GM23338 (cell line): ENCODE measurements at regions not wholly inside any gene's neighbourhood (a gene's known extent, or its start where the extent isn't known, plus 50 kb on each side); places are given as distances from the start of the nearest gene placed in this dataset.

Source experiments
- ATAC-seq: fragments of 200-7000 bp; cut with Tn5 transposase; 3 replicates; pipeline ENCODE4 v1.9.1; 2020
- DNase-seq: peaks from one replicate; pipeline ENCODE4 v3.0.0-alpha.2; 2015; ENCODE audit warnings: low spot score
- H2AFZ ChIP-seq: fragments of 200-600 bp; sonication (generic); 2 replicates; pipeline ENCODE4 v1.8.0; 2016; ENCODE audit warnings: antibody characterized with exemption, mild to moderate bottlenecking, moderate library complexity
- H3F3A ChIP-seq: fragments of 200-600 bp; sonication (generic); replicated peaks from 2 replicates; pipeline ENCODE4 v1.8.0; 2017; ENCODE audit warnings: antibody characterized with exemption, mixed run types, low read depth
- H3K27ac ChIP-seq: fragments of 200-600 bp; sonication (generic); 2 replicates; pipeline ENCODE4 v1.6.1; 2016; ENCODE audit warnings: low read depth
- H3K27me3 ChIP-seq: fragments of 200-600 bp; sonication (generic); 2 replicates; pipeline ENCODE4 v1.8.0; 2016; ENCODE audit warnings: mild to moderate bottlenecking, mixed run types, moderate library complexity; ENCODE audit not compliant: insufficient read depth
- H3K36me3 ChIP-seq: fragments of 200-600 bp; sonication (generic); 2 replicates; pipeline ENCODE4 v1.8.0; 2016; ENCODE audit warnings: mild to moderate bottlenecking; ENCODE audit not compliant: insufficient read depth
- H3K4me1 ChIP-seq: fragments of 200-600 bp; sonication (generic); 2 replicates; pipeline ENCODE4 v1.8.0; 2016; ENCODE audit warnings: mild to moderate bottlenecking, moderate library complexity; ENCODE audit not compliant: insufficient read depth
- H3K4me2 ChIP-seq: fragments of 200-600 bp; sonication (generic); 2 replicates; pipeline ENCODE4 v1.7.1; 2017; ENCODE audit warnings: mixed run types
- H3K4me3 ChIP-seq: fragments of 200-600 bp; sonication (generic); 2 replicates; pipeline ENCODE4 v1.6.1; 2016; ENCODE audit warnings: mixed run types
- H3K79me2 ChIP-seq: fragments of 200-600 bp; sonication (generic); replicated peaks from 2 replicates; pipeline ENCODE4 v1.8.0; 2017; ENCODE audit warnings: mild to moderate bottlenecking; ENCODE audit not compliant: insufficient read depth
- H3K9me2 ChIP-seq: fragments of 200-600 bp; sonication (generic); 2 replicates; pipeline ENCODE4 v1.8.0; 2017; ENCODE audit not compliant: insufficient read depth
- H4K20me1 ChIP-seq: fragments of 200-600 bp; sonication (generic); replicated peaks from 2 replicates; pipeline ENCODE4 v1.8.0; 2017; ENCODE audit warnings: mild to moderate bottlenecking; ENCODE audit not compliant: insufficient read depth
- H3K27ac Mint-ChIP-seq: 2 replicates; pipeline ENCODE4 v1.8.0; 2020; ENCODE audit warnings: inconsistent platforms, mild to moderate bottlenecking, moderate library complexity, mixed read lengths
- H3K27me3 Mint-ChIP-seq: 3 replicates; pipeline ENCODE4 v1.8.0; 2022; ENCODE audit warnings: low read depth, mild to moderate bottlenecking, moderate library complexity, mixed read lengths, inconsistent platforms; ENCODE audit not compliant: insufficient read depth, poor library complexity
- H3K36me3 Mint-ChIP-seq: 3 replicates; pipeline ENCODE4 v1.8.0; 2021; ENCODE audit warnings: low read depth, mild to moderate bottlenecking, inconsistent platforms, moderate library complexity, mixed read lengths
- H3K4me1 Mint-ChIP-seq: 3 replicates; pipeline ENCODE4 v1.8.0; 2020; ENCODE audit warnings: mild to moderate bottlenecking, inconsistent platforms, mixed read lengths
- H3K4me3 Mint-ChIP-seq: 3 replicates; pipeline ENCODE4 v1.8.0; 2021; ENCODE audit warnings: moderate library complexity, mild to moderate bottlenecking, inconsistent platforms, mixed read lengths
- H3K9me3 Mint-ChIP-seq: 3 replicates; pipeline ENCODE4 v1.8.0; 2020; ENCODE audit warnings: moderate library complexity, mild to moderate bottlenecking, inconsistent platforms, mixed read lengths
- CREB1 ChIP-seq: fragments of 250-450 bp; sonication (Bioruptor Pico); IDR thresholded peaks from 2 replicates; pipeline ENCODE4 v1.5.0; 2020; ENCODE audit warnings: low read depth, mild to moderate bottlenecking, moderate library complexity
- CTCF ChIP-seq, 2 experiments: fragments of 200-600 bp in 1 of 2; sonication (generic) in 1 of 2; conservative IDR thresholded peaks; 2 replicates each; pipeline versions ENCODE4 v1.5.1 to v1.6.1; 2016 to 2017; ENCODE audit warnings: antibody characterized with exemption in 2 of 2, low read depth in 2 of 2, mild to moderate bottlenecking in 2 of 2, moderate library complexity in 1 of 2
- ETS1 ChIP-seq: IDR thresholded peaks from 2 replicates; pipeline ENCODE4 v1.6.1; 2016; ENCODE audit warnings: antibody characterized with exemption
- EZH2phosphoT487 ChIP-seq: fragments of 200-600 bp; sonication (generic); IDR thresholded peaks from one replicate; pipeline ENCODE4 v1.8.1; 2018; ENCODE audit warnings: antibody characterized with exemption; ENCODE audit not compliant: unreplicated experiment
- JUNB ChIP-seq: IDR thresholded peaks from one replicate; pipeline ENCODE4 v1.6.1; 2016; ENCODE audit warnings: antibody characterized with exemption; ENCODE audit not compliant: unreplicated experiment
- NANOG ChIP-seq: IDR thresholded peaks from 2 replicates; pipeline ENCODE4 v1.6.1; 2016; ENCODE audit warnings: antibody characterized with exemption, borderline replicate concordance
- POLR2AphosphoS5 ChIP-seq: IDR thresholded peaks from 2 replicates; pipeline ENCODE4 v1.6.1; 2016; ENCODE audit warnings: antibody characterized with exemption, low read depth
- REST ChIP-seq: IDR thresholded peaks from one replicate; pipeline ENCODE4 v1.6.1; 2018; ENCODE audit warnings: antibody characterized with exemption; ENCODE audit not compliant: unreplicated experiment
- STAT1 ChIP-seq: IDR thresholded peaks from one replicate; pipeline ENCODE4 v1.6.1; 2016; ENCODE audit warnings: antibody characterized with exemption; ENCODE audit not compliant: unreplicated experiment
- ZNF114 ChIP-seq: fragments of 250-450 bp; sonication (Bioruptor Pico); IDR thresholded peaks from 2 replicates; pipeline ENCODE4 v1.5.0; 2020; ENCODE audit warnings: mild to moderate bottlenecking, moderate library complexity
- ZNF331 ChIP-seq: fragments of 250-450 bp; sonication (Bioruptor Pico); IDR thresholded peaks from 2 replicates; pipeline ENCODE4 v1.5.0; 2020; ENCODE audit warnings: low read depth, mild to moderate bottlenecking, moderate library complexity

DNA sequence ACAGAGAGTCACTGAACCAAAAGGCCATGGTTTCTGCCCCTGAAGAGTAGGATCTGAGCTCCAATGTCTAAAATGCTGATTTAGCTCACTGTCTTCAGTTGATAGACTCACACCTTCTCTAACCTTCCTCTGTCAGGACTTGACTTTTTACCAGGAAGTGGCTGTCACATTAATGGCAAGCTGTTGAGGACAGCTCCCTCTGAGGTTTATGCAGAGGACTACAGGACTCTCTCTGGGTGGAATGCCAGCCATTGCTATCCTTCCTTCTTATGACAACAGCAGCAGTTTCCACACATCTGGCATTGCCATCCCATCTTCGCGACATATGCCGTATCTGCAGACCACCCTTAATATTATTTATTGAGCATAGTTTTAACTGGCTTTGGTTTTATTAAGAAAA is 103.8 kb upstream of the PRICKLE2 start:
- Histone ChIP-seq H3K27me3 (no peaks in the 10 kb centered on the region), H3K4me1 (no peaks in the 10 kb centered on the region), H3K27ac (no peak overlapping the region), H3K36me3 (no peaks in the 10 kb centered on the region), H3F3A (no peaks in the 10 kb centered on the region), H3K4me3 (no peak overlapping the region), H3K79me2 (no peaks in the 10 kb centered on the region), H4K20me1 (no peaks in the 10 kb centered on the region), H2AFZ (no peak overlapping the region), H3K9me2 (no peaks in the 10 kb centered on the region), H3K4me2 (no peak overlapping the region)
- Mint-ChIP-seq H3K4me3 (no peak overlapping the region), H3K27ac (no peak overlapping the region), H3K27me3 (peaks cover 3% of the 10 kb centered on the region), H3K4me1 (peaks cover 6% of the 10 kb centered on the region; the same call in 2 of the 3 replicates), H3K9me3 (no peaks in the 10 kb centered on the region), H3K36me3 (no peaks in the 10 kb centered on the region; the same call in 2 of the 3 replicates)
- DNase-seq (peak; percentile 57), ATAC-seq (peak; percentile 80)
- TF ChIP-seq CTCF (conservative IDR thresholded peaks at IDR 0.05; ENCODE audit: low read depth in 2 of 2) = peak; percentile 41 to 49; a peak in 3 of 4 replicates
- no peak for TF ChIP-seq JUNB

DNA sequence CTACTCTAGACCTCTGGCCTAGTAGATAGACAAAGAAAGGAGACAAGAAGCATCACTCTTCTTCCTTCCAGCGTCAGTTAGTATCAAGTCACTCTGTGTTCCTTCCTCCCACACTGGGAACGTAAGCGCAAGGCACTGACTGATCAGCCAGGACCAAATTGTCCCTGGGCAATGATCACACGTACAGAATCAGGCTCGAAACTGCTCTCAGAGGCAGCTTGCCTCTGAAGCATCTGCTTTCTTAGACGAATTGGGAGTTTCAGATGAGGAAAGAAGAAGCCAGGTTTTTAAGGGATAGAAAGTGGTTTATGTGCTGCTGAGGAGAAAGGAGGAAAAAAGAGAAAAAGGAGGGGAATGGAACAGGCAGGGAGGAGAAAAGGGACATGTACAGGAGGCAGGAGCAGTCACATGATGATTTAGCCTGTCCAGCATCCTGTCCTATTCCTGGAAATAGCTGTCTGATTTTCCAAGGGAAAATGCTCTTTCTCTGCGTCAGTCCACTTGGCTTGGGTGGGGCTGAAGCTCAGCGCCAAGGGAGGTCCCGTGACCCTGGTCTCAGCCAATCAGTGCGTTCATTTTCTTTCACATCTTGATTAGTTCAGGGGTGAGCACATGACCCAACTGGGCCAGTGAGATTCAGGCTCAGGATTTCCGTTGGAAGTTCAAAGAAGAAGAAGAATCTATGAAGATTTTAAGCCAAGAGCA is 102.0 kb upstream of the PRICKLE2 start:
- Mint-ChIP-seq H3K36me3 (no peaks in the 10 kb centered on the region; the same call in 2 of the 3 replicates), H3K27me3 (peaks cover 3% of the 10 kb centered on the region), H3K9me3 (no peaks in the 10 kb centered on the region), H3K4me1 (peaks cover 6% of the 10 kb centered on the region; the same call in 2 of the 3 replicates), H3K4me3 (no peak overlapping the region), H3K27ac (no peak overlapping the region)
- no peaks in the 10 kb centered on the region for H3K36me3 ChIP-seq
- H3K27ac ChIP-seq = no peak overlapping the region
- H3F3A ChIP-seq = no peaks in the 10 kb centered on the region
- ATAC-seq (no peak), DNase-seq (no peak)
- H3K79me2 ChIP-seq = no peaks in the 10 kb centered on the region
- H2AFZ ChIP-seq = no peak overlapping the region
- H3K4me2 ChIP-seq = no peak overlapping the region
- H4K20me1 ChIP-seq = no peaks in the 10 kb centered on the region
- no peaks in the 10 kb centered on the region for H3K9me2 ChIP-seq
- H3K27me3 ChIP-seq = no peaks in the 10 kb centered on the region
- H3K4me3 ChIP-seq = no peak overlapping the region
- no peaks in the 10 kb centered on the region for H3K4me1 ChIP-seq
- TF ChIP-seq CREB1 (CRISPR knock-in tag) (no peak), POLR2AphosphoS5 (no peak), REST (no peak), JUNB (no peak), CTCF (conservative IDR thresholded peaks at IDR 0.05; ENCODE audit: low read depth in 2 of 2) (no peak), ZNF114 (CRISPR knock-in tag) (no peak), ETS1 (no peak), NANOG (no peak), EZH2phosphoT487 (no peak), ZNF331 (CRISPR knock-in tag) (no peak), STAT1 (no peak)
